Calu3 (cell line): ENCODE measurements at regions not wholly inside any gene's neighbourhood (a gene's known extent, or its start where the extent isn't known, plus 50 kb on each side); places are given as distances from the start of the nearest gene placed in this dataset.

Source experiments
- BruUV-seq: library from RNA; stranded (reverse); fragments of 400-500 nt; replicated peaks from 2 replicates; lab custom pipeline; 2021; lab: Mats Ljungman, UMichigan
- CTCF ChIA-PET: fragments of 300-600 bp; sonication (Branson Sonifier 250); formaldehyde crosslinking; loops from one replicate; lab custom pipeline; 2022; ENCODE audit warnings: antibody characterized with exemption; lab: Charles Lee
- DNase-seq: peaks from one replicate; pipeline ENCODE4 v3.0.0; 2022
- H3K27ac Mint-ChIP-seq: one replicate; pipeline ENCODE4 v1.8.0; 2022; ENCODE audit warnings: mixed read lengths; ENCODE audit not compliant: unreplicated experiment
- H3K27me3 Mint-ChIP-seq: one replicate; pipeline ENCODE4 v1.8.0; 2022; ENCODE audit warnings: mixed read lengths; ENCODE audit not compliant: unreplicated experiment
- H3K36me3 Mint-ChIP-seq: one replicate; pipeline ENCODE4 v1.8.0; 2022; ENCODE audit warnings: mild to moderate bottlenecking, moderate library complexity, mixed read lengths; ENCODE audit not compliant: insufficient read depth, unreplicated experiment
- H3K4me1 Mint-ChIP-seq: one replicate; pipeline ENCODE4 v1.8.0; 2022; ENCODE audit warnings: mild to moderate bottlenecking, low read depth, mixed read lengths; ENCODE audit not compliant: unreplicated experiment
- H3K4me3 Mint-ChIP-seq: one replicate; pipeline ENCODE4 v1.8.0; 2022; ENCODE audit warnings: mild to moderate bottlenecking, low read depth, moderate library complexity, mixed read lengths; ENCODE audit not compliant: unreplicated experiment
- H3K9me3 Mint-ChIP-seq: one replicate; pipeline ENCODE4 v1.8.0; 2022; ENCODE audit warnings: low read depth, mixed read lengths; ENCODE audit not compliant: unreplicated experiment
- CTCF ChIP-seq: fragments of 200-600 bp; IDR thresholded peaks from one replicate; pipeline ENCODE4 v1.8.0; 2022; ENCODE audit warnings: antibody characterized with exemption; ENCODE audit not compliant: unreplicated experiment
- intact Hi-C: fragments of 100-400 bp; cut with micrococcal nuclease; formaldehyde crosslinking; loops from one replicate; pipeline ENCODE4 v1.10.0; 2022; ENCODE audit not compliant: unreplicated experiment

- H3K27me3 Mint-ChIP-seq, result no peaks in the 10 kb centered on the region
- H3K4me3 Mint-ChIP-seq, result no peak overlapping the region
- H3K36me3 Mint-ChIP-seq, result no peaks in the 10 kb centered on the region
- H3K4me1 Mint-ChIP-seq, result no peaks in the 10 kb centered on the region
- no peak for DNase-seq
- BruUV-seq, result no TSS peak
- H3K9me3 Mint-ChIP-seq, result no peaks in the 10 kb centered on the region
- TF ChIP-seq CTCF, result no peak
- CTCF ChIA-PET, result no interaction called here
- no peak overlapping the region for H3K27ac Mint-ChIP-seq
- intact Hi-C loops, result no loop called here
Measured at GRCh38 chr13:106961216-106961615, 393.3 kb upstream of the ARGLU1 start.

- CTCF ChIA-PET, result no interaction called here
- Mint-ChIP-seq H3K4me3 (no peak overlapping the region), H3K36me3 (no peaks in the 10 kb centered on the region), H3K4me1 (no peaks in the 10 kb centered on the region), H3K27ac (no peak overlapping the region), H3K9me3 (no peaks in the 10 kb centered on the region), H3K27me3 (no peaks in the 10 kb centered on the region)
- intact Hi-C loops, result no loop called here
- no peak for TF ChIP-seq CTCF
- BruUV-seq, result no TSS peak
- no peak for DNase-seq
Measured at GRCh38 chr13:106958621-106959048, 390.7 kb upstream of the ARGLU1 start.

DNA sequence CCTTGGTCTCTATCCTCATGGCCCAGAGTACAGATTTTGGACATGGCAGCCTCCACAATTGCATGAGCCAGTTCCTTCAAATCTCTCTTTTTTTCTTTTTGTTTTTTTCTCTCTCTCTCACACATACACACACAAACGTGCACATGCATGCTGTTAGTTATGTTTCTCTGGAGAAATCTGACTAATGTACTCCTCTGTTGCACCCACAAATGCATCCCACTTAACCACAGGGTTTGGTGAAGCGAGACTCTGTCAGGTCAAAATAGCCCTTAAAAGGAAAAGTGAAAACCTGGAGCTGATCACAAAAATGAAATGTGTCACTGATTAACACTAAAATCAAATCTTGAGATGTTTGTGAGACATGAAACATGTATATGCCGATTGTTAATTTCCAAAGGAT lies 374.6 kb upstream of the ARGLU1 start:
- H3K9me3 Mint-ChIP-seq, result no peaks in the 10 kb centered on the region
- no peaks in the 10 kb centered on the region for H3K4me1 Mint-ChIP-seq
- no peak overlapping the region for H3K4me3 Mint-ChIP-seq
- H3K27ac Mint-ChIP-seq, result no peak overlapping the region
- BruUV-seq, result no TSS peak
- H3K27me3 Mint-ChIP-seq, result no peaks in the 10 kb centered on the region
- TF ChIP-seq CTCF, result no peak
- CTCF ChIA-PET, result no interaction called here
- no peak for DNase-seq
- H3K36me3 Mint-ChIP-seq, result no peaks in the 10 kb centered on the region
- intact Hi-C loops, result no loop called here

DNA sequence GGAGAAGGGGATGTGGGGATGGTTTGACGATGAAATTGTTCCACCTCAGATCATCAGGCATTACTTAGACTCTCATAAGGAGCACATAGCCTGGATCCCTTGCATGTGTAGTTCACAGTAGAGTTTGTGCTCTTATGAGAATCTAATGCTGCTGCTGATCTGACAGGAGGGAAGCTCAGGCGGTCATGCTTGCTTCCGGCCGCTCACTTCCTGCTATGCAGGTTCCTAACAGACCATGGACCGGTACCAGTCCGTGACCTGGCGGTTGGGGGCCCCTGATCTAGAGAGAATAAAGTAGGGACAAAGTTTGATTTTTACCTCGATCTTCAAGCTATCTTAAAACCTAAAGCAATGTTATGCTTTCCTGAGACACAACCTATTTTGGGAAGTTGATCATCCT lies 373.8 kb upstream of the ARGLU1 start:
- Mint-ChIP-seq H3K27ac (no peak overlapping the region), H3K4me1 (no peaks in the 10 kb centered on the region), H3K4me3 (no peak overlapping the region), H3K27me3 (no peaks in the 10 kb centered on the region), H3K36me3 (no peaks in the 10 kb centered on the region), H3K9me3 (no peaks in the 10 kb centered on the region)
- no TSS peak for BruUV-seq
- TF ChIP-seq CTCF, result no peak
- DNase-seq, result no peak
- intact Hi-C loops, result no loop called here
- CTCF ChIA-PET, result no interaction called here
